ENCODE measurements at regions not wholly inside any gene's neighbourhood (a gene's known extent, or its start where the extent isn't known, plus 50 kb on each side); places are given as distances from the start of the nearest gene placed in this dataset.

DNA sequence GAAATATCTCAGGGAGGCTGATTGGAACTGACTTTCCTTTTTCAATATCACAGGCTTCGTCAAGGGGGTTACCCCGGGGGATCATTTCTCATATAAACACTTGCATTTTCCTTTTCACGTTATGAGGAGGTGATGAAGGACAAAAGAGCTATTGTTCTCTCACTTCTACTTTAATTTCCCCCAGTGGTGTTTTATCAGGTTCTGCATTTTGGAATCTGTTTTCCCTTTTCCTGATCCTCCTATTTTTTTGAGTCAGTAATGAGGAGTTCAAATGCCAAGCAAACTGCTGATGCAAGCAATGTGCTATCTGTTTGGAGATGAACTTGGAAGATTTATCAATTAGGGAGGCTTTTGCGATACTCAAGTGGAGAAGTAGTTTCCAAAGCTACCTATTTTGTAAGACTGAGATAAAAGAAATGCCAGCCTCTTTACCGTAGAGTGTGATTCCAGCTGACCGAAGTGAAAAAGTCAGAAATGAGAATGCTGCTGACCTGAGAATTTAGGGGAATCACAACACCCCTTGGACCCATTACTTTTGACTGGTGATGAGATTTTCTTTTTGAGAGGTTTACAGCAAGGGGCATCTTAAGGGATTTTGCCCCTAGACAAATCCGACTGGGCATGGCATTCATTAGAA, 556.0 kb downstream of the RNF144A start:
- H3K4me1 Mint-ChIP-seq: peaks cover 13 to 55% (median 43%) of the 10 kb centered on the region in 4 donors
- H3K9me3 Mint-ChIP-seq: no peaks in the 10 kb centered on the region
- peak overlapping the region in 3 of 10 donors; percentile 8 to 13 (median 8) for H3K27ac Mint-ChIP-seq

GRCh38 chr2:7476371-7476770, 559.2 kb downstream of the RNF144A start:
- peaks cover 15 to 44% (median 28%) of the 10 kb centered on the region in 4 donors for H3K4me1 Mint-ChIP-seq
- DNase-seq (no peak), ATAC-seq (no peak)
- H3K27ac Mint-ChIP-seq: no peak overlapping the region
- H3K9me3 Mint-ChIP-seq: peaks cover 0 to under 1% (median 0%) of the 10 kb centered on the region in 9 donors
- POLR2A ChIA-PET: interaction anchor here (1.6 to 2.7 kb wide), 2 partner anchors 8 to 24 kb away, joined by 5 to 7 read pairs; no protein-coding TSS in a partner anchor
- peaks cover 0 to 3% (median 0%) of the 10 kb centered on the region in 3 donors for H3K36me3 Mint-ChIP-seq
- H3K4me3 Mint-ChIP-seq: no peak overlapping the region
- no peaks in the 10 kb centered on the region for H3K27me3 Mint-ChIP-seq

More for the DNA sequence above, 556.0 kb downstream of the RNF144A start:
- H3K4me3 Mint-ChIP-seq: no peak overlapping the region
- ATAC-seq (no peak), DNase-seq (no peak)
- no peaks in the 10 kb centered on the region for H3K27me3 Mint-ChIP-seq
- POLR2A ChIA-PET: no interaction called here
- peaks cover 0 to 3% (median 0%) of the 10 kb centered on the region in 3 donors for H3K36me3 Mint-ChIP-seq

DNA sequence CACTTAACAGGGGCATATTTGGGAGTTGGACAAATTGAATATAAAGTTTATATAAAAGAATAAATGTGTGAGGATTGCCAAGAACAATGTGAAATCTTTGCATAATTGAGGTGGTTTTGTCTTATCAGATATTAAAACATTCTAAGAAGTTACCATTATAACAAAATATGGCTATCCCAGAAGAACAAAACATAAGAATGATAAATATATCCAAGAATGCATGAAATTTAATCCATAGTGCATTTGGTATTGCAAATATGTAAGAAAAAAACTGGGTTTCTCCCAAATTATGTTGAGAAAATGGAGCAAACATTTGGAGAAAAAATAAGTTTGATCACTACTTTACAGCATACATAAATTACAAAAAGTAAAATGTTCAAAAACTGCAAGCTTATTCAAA, 562.4 kb downstream of the RNF144A start:
- Mint-ChIP-seq H3K4me3 (no peak overlapping the region), H3K4me1 (peaks cover 14 to 46% (median 21%) of the 10 kb centered on the region in 4 donors), H3K27me3 (peaks cover 0 to 1% (median 0%) of the 10 kb centered on the region in 5 donors), H3K36me3 (peaks cover 0 to 10% (median 7%) of the 10 kb centered on the region in 3 donors), H3K27ac (no peak overlapping the region), H3K9me3 (peaks cover 0 to 4% (median 0%) of the 10 kb centered on the region in 9 donors)
- DNase-seq (no peak), ATAC-seq (no peak)
- POLR2A ChIA-PET: no interaction called here

DNA sequence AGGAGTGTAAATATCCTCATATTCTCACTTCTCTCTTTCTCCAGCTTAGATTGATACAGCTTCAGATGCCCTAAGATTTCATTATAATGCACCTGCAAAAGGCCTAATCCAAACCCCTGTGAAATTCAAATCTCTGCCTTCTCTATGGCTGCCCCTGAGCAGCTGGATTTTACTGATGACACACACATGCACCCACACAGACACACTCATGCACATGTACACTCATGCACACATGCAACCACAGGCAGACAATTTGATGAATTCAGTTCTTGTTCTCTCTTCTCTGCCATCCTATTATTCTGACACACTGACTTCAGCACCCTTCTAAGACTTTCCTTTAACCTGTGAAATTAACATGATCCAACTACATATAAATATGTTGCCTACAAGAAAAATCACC, 563.2 kb downstream of the RNF144A start:
- Mint-ChIP-seq H3K27me3 (peaks cover 0 to 1% (median 0%) of the 10 kb centered on the region in 5 donors), H3K4me3 (no peak overlapping the region), H3K9me3 (peaks cover 0 to 4% (median 0%) of the 10 kb centered on the region in 9 donors), H3K27ac (peak overlapping the region in 1 of 10 donors; percentile 27), H3K4me1 (peaks cover 14 to 41% (median 20%) of the 10 kb centered on the region in 4 donors), H3K36me3 (peaks cover 0 to 7% (median 7%) of the 10 kb centered on the region in 3 donors)
- POLR2A ChIA-PET: no interaction called here
- DNase-seq (no peak), ATAC-seq (no peak)

- peaks cover 0 to 12% (median 6%) of the 10 kb centered on the region in 3 donors for H3K36me3 Mint-ChIP-seq
- DNase-seq: no peak
- peaks cover 3 to 12% (median 8%) of the 10 kb centered on the region in 4 donors for H3K4me1 Mint-ChIP-seq
- no peak overlapping the region for H3K4me3 Mint-ChIP-seq
- POLR2A ChIA-PET: no interaction called here
- peaks cover 2 to 14% (median 11%) of the 10 kb centered on the region in 9 donors for H3K9me3 Mint-ChIP-seq
- H3K27me3 Mint-ChIP-seq: no peaks in the 10 kb centered on the region
- H3K27ac Mint-ChIP-seq: no peak overlapping the region
- ATAC-seq: no peak
Measured at GRCh38 chr2:7490672-7491071, 573.5 kb downstream of the RNF144A start.

DNA sequence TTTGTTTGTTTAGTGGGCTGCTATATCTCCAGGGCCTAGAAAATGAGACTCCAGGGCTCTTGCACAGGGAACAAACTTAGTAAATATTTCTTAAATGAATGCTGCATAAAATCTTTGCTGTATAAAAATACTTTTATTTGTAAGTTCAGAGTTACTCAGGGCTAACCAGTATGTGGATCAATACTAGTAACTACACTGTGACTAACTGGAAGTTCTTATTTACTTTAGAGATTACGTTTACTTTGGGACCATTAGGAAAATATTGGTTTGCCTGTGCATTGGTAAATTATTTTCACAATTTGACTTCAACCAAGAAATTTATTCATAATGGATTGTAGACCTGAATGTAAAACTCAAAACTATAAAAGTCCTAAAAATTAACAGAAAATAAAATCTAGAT, 575.5 kb downstream of the RNF144A start:
- Mint-ChIP-seq H3K4me1 (peaks cover 12 to 20% (median 17%) of the 10 kb centered on the region in 4 donors), H3K9me3 (peaks cover 2 to 14% (median 11%) of the 10 kb centered on the region in 9 donors), H3K27me3 (no peaks in the 10 kb centered on the region), H3K27ac (no peak overlapping the region), H3K4me3 (no peak overlapping the region), H3K36me3 (peaks cover 0 to 12% (median 6%) of the 10 kb centered on the region in 3 donors)
- ATAC-seq (no peak), DNase-seq (no peak)
- POLR2A ChIA-PET: no interaction called here

DNA sequence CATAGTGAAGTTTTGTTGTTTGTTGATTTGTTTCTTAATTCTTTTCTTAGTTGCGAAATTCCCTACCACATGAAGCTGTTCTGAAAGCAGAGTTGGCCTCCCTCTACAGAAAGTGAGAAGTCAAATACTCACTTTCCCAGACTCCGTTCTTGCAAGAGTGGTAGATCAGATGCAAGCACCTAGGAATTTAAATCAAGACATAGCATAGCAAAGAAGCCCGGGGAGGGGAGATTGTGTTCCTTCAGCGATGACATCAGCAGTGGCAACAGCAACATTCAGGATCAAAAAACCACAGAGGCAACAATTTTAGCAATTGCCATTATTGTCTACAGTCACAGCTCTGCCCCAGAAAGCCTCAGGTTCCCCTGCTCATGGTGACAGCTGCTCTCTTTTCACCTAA, 580.0 kb downstream of the RNF144A start:
- POLR2A ChIA-PET: no interaction called here

DNA sequence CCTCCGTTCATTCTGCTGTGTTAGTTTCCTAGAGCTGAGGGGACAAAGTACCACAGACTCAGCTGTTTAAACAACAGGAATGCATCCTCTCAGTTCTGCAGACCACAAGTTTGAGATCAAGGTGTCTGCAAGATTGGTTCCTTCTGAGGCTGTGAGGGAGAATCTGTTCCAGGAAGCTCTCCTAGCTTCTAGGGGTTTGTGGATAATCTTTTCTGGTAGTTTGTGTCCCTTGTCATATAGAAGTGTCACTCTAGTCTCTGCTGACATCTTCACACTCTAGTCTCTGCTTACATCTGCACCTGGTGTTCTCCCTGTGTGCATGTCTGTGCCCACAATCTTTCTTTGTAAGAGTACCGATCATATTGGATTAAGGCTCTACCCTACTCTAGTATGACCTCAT, 581.8 kb downstream of the RNF144A start:
- ATAC-seq (peak; percentile 67 to 74), DNase-seq (peak in 2 of 10 donors; percentile 15 to 25)
- POLR2A ChIA-PET: interaction anchor here (0.5 to 1.9 kb wide), 5 partner anchors 13 to 68 kb away, joined by 3 to 8 read pairs (median 5); no protein-coding TSS in a partner anchor
- Mint-ChIP-seq H3K9me3 (peaks cover 0 to 11% (median 6%) of the 10 kb centered on the region in 9 donors), H3K36me3 (peaks cover 0 to 7% (median 2%) of the 10 kb centered on the region in 3 donors), H3K27me3 (peaks cover 0 to 2% (median 0%) of the 10 kb centered on the region in 5 donors), H3K27ac (peak overlapping the region in 9 of 10 donors; percentile 12 to 85 (median 38)), H3K4me3 (peak overlapping the region in 7 of 10 donors; percentile 1 to 51 (median 26)), H3K4me1 (peaks cover 22 to 54% (median 45%) of the 10 kb centered on the region in 4 donors)

More for the DNA sequence above, 580.0 kb downstream of the RNF144A start:
- Mint-ChIP-seq H3K27ac (peak overlapping the region in 8 of 10 donors; percentile 15 to 83 (median 62)), H3K36me3 (peaks cover 0 to 12% (median 6%) of the 10 kb centered on the region in 3 donors), H3K4me1 (peaks cover 24 to 47% (median 37%) of the 10 kb centered on the region in 4 donors), H3K27me3 (peaks cover 0 to 2% (median 0%) of the 10 kb centered on the region in 5 donors), H3K9me3 (peaks cover 0 to 14% (median 9%) of the 10 kb centered on the region in 9 donors), H3K4me3 (peak overlapping the region in 4 of 10 donors; percentile 3 to 29 (median 13))
- DNase-seq (peak in 2 of 10 donors; percentile 40 to 52), ATAC-seq (peak; percentile 67 to 82)

DNA sequence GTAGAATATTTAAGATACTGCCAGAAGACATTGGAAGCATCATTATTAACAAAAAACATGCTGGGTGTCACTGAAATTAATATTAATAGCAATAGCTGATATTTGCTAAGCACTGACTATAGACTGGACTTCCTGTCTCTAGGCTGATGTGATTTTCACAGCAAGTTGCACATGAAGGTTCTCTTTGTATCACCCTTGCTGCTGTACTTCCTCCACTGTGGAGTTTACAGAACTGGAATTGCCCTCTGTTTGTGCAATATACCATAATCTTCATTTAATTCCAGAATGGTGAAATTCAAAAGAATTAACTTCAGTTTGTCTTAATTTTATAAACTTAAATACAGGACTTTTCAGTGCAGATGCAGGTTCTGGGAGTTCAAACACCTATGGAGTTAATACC, 585.1 kb downstream of the RNF144A start:
- DNase-seq: no peak
- H3K27me3 Mint-ChIP-seq: peaks cover 0 to 5% (median 0%) of the 10 kb centered on the region in 5 donors
- no peak for ATAC-seq
- POLR2A ChIA-PET: no interaction called here
- H3K9me3 Mint-ChIP-seq: no peaks in the 10 kb centered on the region
- H3K27ac Mint-ChIP-seq: no peak overlapping the region
- no peak overlapping the region for H3K4me3 Mint-ChIP-seq
- no peaks in the 10 kb centered on the region for H3K36me3 Mint-ChIP-seq
- H3K4me1 Mint-ChIP-seq: peaks cover 24 to 52% (median 48%) of the 10 kb centered on the region in 4 donors

DNA sequence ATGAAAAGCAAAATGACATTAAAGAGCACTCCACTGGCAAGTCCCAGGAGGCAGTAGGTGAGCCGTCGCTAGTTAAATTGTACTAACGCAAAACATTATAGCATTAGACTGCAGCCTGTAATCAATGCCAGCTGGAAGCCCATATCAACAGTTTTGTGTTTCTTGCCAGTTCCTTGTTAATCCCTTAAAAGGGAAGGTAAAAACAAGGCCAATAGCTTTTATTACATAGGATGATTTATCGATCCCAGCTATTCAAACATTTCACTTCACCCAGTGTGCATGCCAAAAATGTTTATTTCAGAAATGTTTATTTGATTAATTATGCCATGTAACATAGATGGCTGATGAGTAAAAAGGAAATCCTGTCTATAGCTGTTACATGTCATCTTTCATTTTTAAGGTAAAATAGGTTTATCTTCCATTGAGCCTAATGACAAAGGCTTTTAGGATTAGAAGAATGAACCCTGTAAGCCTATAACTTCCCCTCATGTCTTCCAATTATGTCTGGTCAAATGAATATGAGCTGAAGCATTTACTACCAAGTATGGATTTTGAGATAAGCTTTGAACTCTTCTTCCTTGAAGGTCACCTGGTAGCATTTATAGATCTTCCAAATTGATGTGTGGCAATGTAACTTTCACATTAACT, 591.2 kb downstream of the RNF144A start:
- Mint-ChIP-seq H3K27ac (peak overlapping the region in 1 of 10 donors; percentile 50), H3K4me3 (no peak overlapping the region), H3K27me3 (peaks cover 0 to 3% (median 0%) of the 10 kb centered on the region in 5 donors), H3K4me1 (peaks cover 17 to 51% (median 35%) of the 10 kb centered on the region in 4 donors), H3K9me3 (peaks cover 0 to 22% (median 15%) of the 10 kb centered on the region in 9 donors), H3K36me3 (peaks cover 0 to 26% (median 9%) of the 10 kb centered on the region in 3 donors)
- no peak for ATAC-seq
- POLR2A ChIA-PET: interaction anchor here (1.1 to 2.5 kb wide), 2 partner anchors 8 to 59 kb away, joined by 4 to 11 read pairs; no protein-coding TSS in a partner anchor
- no peak for DNase-seq

DNA sequence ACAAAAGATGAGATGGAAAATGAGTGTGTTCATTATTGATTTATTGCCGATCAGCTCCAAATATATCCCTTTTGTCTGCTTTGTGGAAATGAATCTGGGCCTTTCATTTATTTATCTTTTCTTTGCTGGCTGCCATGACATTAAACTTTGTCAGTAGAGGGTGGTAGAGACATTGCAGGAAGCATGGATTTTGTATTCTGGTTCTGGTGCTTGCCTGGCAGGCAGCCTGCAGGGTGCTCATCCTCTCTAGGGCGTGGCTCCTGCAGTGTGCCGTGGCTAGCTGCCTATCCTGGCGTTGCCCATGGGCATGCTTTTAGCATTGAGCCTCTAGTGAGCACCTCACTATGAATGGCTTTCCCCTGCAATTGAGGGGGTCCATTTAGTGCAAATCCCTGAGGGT, 593.1 kb downstream of the RNF144A start:
- H3K4me1 Mint-ChIP-seq: peaks cover 18 to 70% (median 50%) of the 10 kb centered on the region in 4 donors
- peaks cover 0 to 31% (median 9%) of the 10 kb centered on the region in 3 donors for H3K36me3 Mint-ChIP-seq
- H3K4me3 Mint-ChIP-seq: no peak overlapping the region
- peak overlapping the region in 2 of 10 donors; percentile 25 to 27 for H3K27ac Mint-ChIP-seq
- POLR2A ChIA-PET: interaction anchor here (1.1 to 2.5 kb wide), 3 partner anchors 57 to 82 kb away, joined by 3 to 11 read pairs (median 3); no protein-coding TSS in a partner anchor
- no peak for ATAC-seq
- peaks cover 0 to 22% (median 15%) of the 10 kb centered on the region in 9 donors for H3K9me3 Mint-ChIP-seq
- no peak for DNase-seq
- H3K27me3 Mint-ChIP-seq: peaks cover 0 to under 1% (median 0%) of the 10 kb centered on the region in 5 donors

DNA sequence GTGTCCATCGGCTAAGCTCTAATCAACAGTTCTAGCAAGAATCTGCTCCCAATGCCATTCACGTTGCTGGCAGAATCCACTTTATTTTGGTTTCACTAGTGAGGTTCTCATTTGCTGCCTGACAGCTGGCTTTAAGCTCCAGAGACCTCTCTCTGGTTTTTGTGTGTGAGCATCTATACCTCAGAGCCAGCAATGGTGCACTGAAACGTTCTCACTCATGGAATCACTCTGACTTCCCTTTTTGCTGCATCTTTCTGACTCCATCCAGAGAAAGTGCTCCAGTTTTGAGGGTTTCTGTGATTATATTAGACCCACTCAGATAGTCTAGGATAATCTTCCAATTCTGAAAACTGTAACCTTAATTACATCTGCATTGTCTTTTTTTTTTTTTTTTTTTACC, 596.6 kb downstream of the RNF144A start:
- Mint-ChIP-seq H3K4me1 (peaks cover 30 to 80% (median 62%) of the 10 kb centered on the region in 4 donors), H3K9me3 (peaks cover 0 to 22% (median 15%) of the 10 kb centered on the region in 9 donors), H3K27ac (peak overlapping the region in 6 of 10 donors; percentile 45 to 86 (median 61)), H3K4me3 (peak overlapping the region in 1 of 10 donors; percentile 0), H3K36me3 (peaks cover 0 to 31% (median 9%) of the 10 kb centered on the region in 3 donors), H3K27me3 (no peaks in the 10 kb centered on the region)
- no peak for DNase-seq
- no peak for ATAC-seq
- POLR2A ChIA-PET: interaction anchor here (0.6 to 1.4 kb wide), 3 partner anchors 9 to 1173 kb away, joined by 3 to 5 read pairs (median 3); no protein-coding TSS in a partner anchor
